Neural progenitor cell (in vitro differentiated cells): ENCODE measurements at regions not wholly inside any gene's neighbourhood (a gene's known extent, or its start where the extent isn't known, plus 50 kb on each side); places are given as distances from the start of the nearest gene placed in this dataset.

ENCODE experiments used
- CTCF ChIP-seq: fragments of 200-600 bp; sonication (generic); IDR thresholded peaks from 2 replicates; pipeline ENCODE4 v1.5.1; 2017; ENCODE audit warnings: antibody characterized with exemption, mild to moderate bottlenecking
- EZH2 ChIP-seq: fragments of 200-600 bp; sonication (generic); IDR thresholded peaks from 2 replicates; pipeline ENCODE4 v1.6.1; 2017; ENCODE audit warnings: antibody characterized with exemption, mild to moderate bottlenecking, moderate library complexity

- TF ChIP-seq CTCF (no peak), EZH2 (no peak)
Measured at GRCh38 chr5:32506201-32506661, 61.7 kb upstream of the ZFR start.
